ENCODE measurements at regions not wholly inside any gene's neighbourhood (a gene's known extent, or its start where the extent isn't known, plus 50 kb on each side); places are given as distances from the start of the nearest gene placed in this dataset.

GRCh38 chr21:32163386-32163785, 115.5 kb downstream of the MIS18A start:
- no peaks in the 10 kb centered on the region for H3K4me1 Mint-ChIP-seq (ENCODE audit: low read depth, unreplicated experiment)
- no peak for DNase-seq
- CTCF ChIA-PET = no interaction called here
- H3K4me3 Mint-ChIP-seq (ENCODE audit: low read depth, unreplicated experiment) = no peak overlapping the region
- BruUV-seq (replicated peaks) = no TSS peak
- H3K36me3 Mint-ChIP-seq (ENCODE audit: insufficient read depth, unreplicated experiment) = no peaks in the 10 kb centered on the region
- no peak overlapping the region for H3K27ac Mint-ChIP-seq (ENCODE audit: unreplicated experiment)
- no peaks in the 10 kb centered on the region for H3K9me3 Mint-ChIP-seq (ENCODE audit: low read depth, unreplicated experiment)
- intact Hi-C loops (cut with micrococcal nuclease; ENCODE audit: unreplicated experiment) = no loop called here
- peaks cover 74% of the 10 kb centered on the region for H3K27me3 Mint-ChIP-seq (ENCODE audit: unreplicated experiment)
- TF ChIP-seq CTCF (IDR thresholded peaks at IDR 0.05; ENCODE audit: unreplicated experiment) = no peak

GRCh38 chr21:32162727-32163320, 116.0 kb downstream of the MIS18A start:
- H3K4me1 Mint-ChIP-seq (ENCODE audit: low read depth, unreplicated experiment) = no peaks in the 10 kb centered on the region
- H3K27ac Mint-ChIP-seq (ENCODE audit: unreplicated experiment) = no peak overlapping the region
- no peaks in the 10 kb centered on the region for H3K9me3 Mint-ChIP-seq (ENCODE audit: low read depth, unreplicated experiment)
- no peaks in the 10 kb centered on the region for H3K36me3 Mint-ChIP-seq (ENCODE audit: insufficient read depth, unreplicated experiment)
- no TSS peak for BruUV-seq (replicated peaks)
- TF ChIP-seq CTCF (IDR thresholded peaks at IDR 0.05; ENCODE audit: unreplicated experiment) = no peak
- H3K4me3 Mint-ChIP-seq (ENCODE audit: low read depth, unreplicated experiment) = no peak overlapping the region
- CTCF ChIA-PET = no interaction called here
- H3K27me3 Mint-ChIP-seq (ENCODE audit: unreplicated experiment) = peaks cover 70% of the 10 kb centered on the region
- no peak for DNase-seq
- intact Hi-C loops (cut with micrococcal nuclease; ENCODE audit: unreplicated experiment) = no loop called here

DNA sequence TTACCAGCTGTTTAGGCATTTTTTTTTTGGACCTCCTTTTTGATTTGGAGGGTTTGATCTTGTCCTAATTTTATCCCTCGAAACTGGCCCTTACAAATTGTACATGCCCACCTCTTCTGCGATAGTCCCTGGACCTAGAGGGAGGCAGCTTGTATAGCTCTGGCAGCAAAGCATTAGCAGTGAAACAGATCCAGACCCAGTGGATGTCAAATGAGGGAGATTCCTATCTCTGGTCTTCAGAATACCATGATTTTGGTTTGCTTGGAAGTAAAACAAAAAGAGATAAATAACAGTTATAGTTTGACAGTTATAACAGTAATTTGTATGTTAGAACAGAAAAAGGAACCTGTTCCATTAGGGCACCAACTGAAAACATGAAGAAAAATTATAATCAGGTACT, 123.6 kb downstream of the MIS18A start:
- no peak for TF ChIP-seq CTCF (IDR thresholded peaks at IDR 0.05; ENCODE audit: unreplicated experiment)
- H3K4me1 Mint-ChIP-seq (ENCODE audit: low read depth, unreplicated experiment) = no peaks in the 10 kb centered on the region

GRCh38 chr21:32147041-32147440, 131.8 kb downstream of the MIS18A start:
- no peak for TF ChIP-seq CTCF (IDR thresholded peaks at IDR 0.05; ENCODE audit: unreplicated experiment)
- BruUV-seq (replicated peaks) = no TSS peak
- intact Hi-C loops (cut with micrococcal nuclease; ENCODE audit: unreplicated experiment) = no loop called here
- H3K4me3 Mint-ChIP-seq (ENCODE audit: low read depth, unreplicated experiment) = no peak overlapping the region
- no peaks in the 10 kb centered on the region for H3K36me3 Mint-ChIP-seq (ENCODE audit: insufficient read depth, unreplicated experiment)
- H3K4me1 Mint-ChIP-seq (ENCODE audit: low read depth, unreplicated experiment) = no peaks in the 10 kb centered on the region
- no peaks in the 10 kb centered on the region for H3K9me3 Mint-ChIP-seq (ENCODE audit: low read depth, unreplicated experiment)
- peaks cover 49% of the 10 kb centered on the region for H3K27me3 Mint-ChIP-seq (ENCODE audit: unreplicated experiment)
- DNase-seq = no peak
- no peak overlapping the region for H3K27ac Mint-ChIP-seq (ENCODE audit: unreplicated experiment)
- CTCF ChIA-PET = no interaction called here

More for the DNA sequence above, 123.6 kb downstream of the MIS18A start:
- no TSS peak for BruUV-seq (replicated peaks)
- no peak for DNase-seq
- no peak overlapping the region for H3K27ac Mint-ChIP-seq (ENCODE audit: unreplicated experiment)
- no peaks in the 10 kb centered on the region for H3K9me3 Mint-ChIP-seq (ENCODE audit: low read depth, unreplicated experiment)
- CTCF ChIA-PET = no interaction called here
- no peaks in the 10 kb centered on the region for H3K36me3 Mint-ChIP-seq (ENCODE audit: insufficient read depth, unreplicated experiment)
- H3K4me3 Mint-ChIP-seq (ENCODE audit: low read depth, unreplicated experiment) = no peak overlapping the region
- intact Hi-C loops (cut with micrococcal nuclease; ENCODE audit: unreplicated experiment) = no loop called here
- H3K27me3 Mint-ChIP-seq (ENCODE audit: unreplicated experiment) = peaks cover 40% of the 10 kb centered on the region
